B cell (primary cell): ENCODE measurements at regions not wholly inside any gene's neighbourhood (a gene's known extent, or its start where the extent isn't known, plus 50 kb on each side); places are given as distances from the start of the nearest gene placed in this dataset.
"Not testable (repeated sequence)": the region's sequence is repeated elsewhere in the genome, so short reads cannot be mapped to it uniquely, and the experiment has no call there.

Experiments
- ATAC-seq: fragments of 200-7000 bp; cut with Tn5 transposase; one replicate; pipeline ENCODE4 v1.10.0; 2021; ENCODE audit warnings: low read depth, mild to moderate bottlenecking, moderate number of reproducible peaks, moderate library complexity
- CTCF ChIA-PET: fragments of 350-600 bp; sonication (Branson Sonifier 250); formaldehyde crosslinking; loops from one replicate; lab custom pipeline; 2021; ENCODE audit warnings: antibody characterized with exemption, inconsistent platforms; lab: Charles Lee
- POLR2A ChIA-PET: fragments of 350-600 bp; sonication (Branson Sonifier 250); formaldehyde crosslinking; loops from one replicate; lab custom pipeline; 2021; ENCODE audit warnings: antibody characterized with exemption; lab: Charles Lee
- DNase-seq: peaks from one replicate; pipeline ENCODE4 v3.0.0; 2013
- H2AFZ ChIP-seq: 2 replicates; pipeline ENCODE4 v1.6.1; 2012; ENCODE audit warnings: mild to moderate bottlenecking, low read depth, low read length; ENCODE audit not compliant: insufficient read depth, poor library complexity, severe bottlenecking
- H3K27ac ChIP-seq, 2 donors: 1 replicate in 1 of 2; 2 replicates in 1 of 2; pipeline ENCODE4 v1.5.1; 2012 to 2013; ENCODE audit warnings: low read length in 2 of 2, mild to moderate bottlenecking in 2 of 2, moderate library complexity in 1 of 2
- H3K27me3 ChIP-seq, 4 experiments: fragments of 200-600 bp in 1 of 4; sonication (generic) in 1 of 4; replicated peaks in 1 of 4; 1 replicate in 2 of 4; 2 replicates in 2 of 4; pipeline versions ENCODE4 v1.6.1 to v1.7.0; 2013 to 2016; ENCODE audit warnings: low read length in 3 of 4, mild to moderate bottlenecking in 2 of 4, mixed read lengths in 1 of 4, moderate library complexity in 1 of 4; ENCODE audit not compliant: insufficient read depth in 4 of 4, control insufficient read depth in 3 of 4; ENCODE audit errors: control extremely low read depth in 1 of 4
- H3K36me3 ChIP-seq, 2 experiments: replicated peaks in 1 of 2; 1 replicate in 1 of 2; 2 replicates in 1 of 2; pipeline versions ENCODE4 v1.6.1 to v1.7.1; 2013; ENCODE audit warnings: low read length in 1 of 2; ENCODE audit not compliant: insufficient read depth in 2 of 2, control insufficient read depth in 1 of 2; ENCODE audit errors: control extremely low read depth in 1 of 2, extremely low read depth in 1 of 2
- H3K4me1 ChIP-seq, 2 donors: fragments of 200-600 bp in 1 of 2; sonication (generic) in 1 of 2; 1 replicate in 1 of 2; 2 replicates in 1 of 2; pipeline versions ENCODE4 v1.5.1 to v1.6.1; 2013 to 2017; ENCODE audit warnings: low read length in 2 of 2; ENCODE audit not compliant: control insufficient read depth in 2 of 2, insufficient read depth in 2 of 2
- H3K4me2 ChIP-seq: replicated peaks from 2 replicates; pipeline ENCODE3; 2012; ENCODE audit warnings: mild to moderate bottlenecking, low read depth, low read length; ENCODE audit not compliant: poor library complexity, severe bottlenecking
- H3K4me3 ChIP-seq, 5 experiments: fragments of 200-600 bp in 1 of 5; sonication (generic) in 1 of 5; 1 replicate in 3 of 5; 2 replicates in 2 of 5; pipeline versions ENCODE4 v1.5.1 to v1.7.0; 2011 to 2016; ENCODE audit warnings: low read length in 4 of 5, mild to moderate bottlenecking in 4 of 5, low read depth in 2 of 5, control low read depth in 1 of 5, moderate library complexity in 1 of 5; ENCODE audit not compliant: insufficient read depth in 1 of 5; ENCODE audit errors: control extremely low read depth in 1 of 5, extremely low read depth in 1 of 5
- H3K79me2 ChIP-seq: fragments of 200-600 bp; sonication (generic); one replicate; pipeline ENCODE4 v1.6.0; 2016; ENCODE audit warnings: low read length; ENCODE audit not compliant: control insufficient read depth, insufficient read depth
- H3K9ac ChIP-seq: fragments of 200-600 bp; sonication (generic); 2 replicates; pipeline ENCODE4 v1.6.1; 2017; ENCODE audit warnings: mild to moderate bottlenecking, low read length, moderate library complexity
- H3K9me3 ChIP-seq, 3 donors: one replicate each; pipeline versions ENCODE4 v1.6.1 to v1.7.1; 2013; ENCODE audit warnings: low read length in 2 of 3; ENCODE audit not compliant: control insufficient read depth in 2 of 3, insufficient read depth in 1 of 3; ENCODE audit errors: control extremely low read depth in 1 of 3
- H4K20me1 ChIP-seq: 2 replicates; pipeline ENCODE4 v1.6.0; 2012; ENCODE audit warnings: mild to moderate bottlenecking, low read length; ENCODE audit not compliant: insufficient read depth, control insufficient read depth, poor library complexity, severe bottlenecking
- H3K27ac Mint-ChIP-seq: one replicate; pipeline ENCODE4 v1.8.0; 2021; ENCODE audit warnings: mixed read lengths
- H3K27me3 Mint-ChIP-seq: one replicate; pipeline ENCODE4 v1.8.0; 2021; ENCODE audit warnings: mixed read lengths
- H3K4me1 Mint-ChIP-seq: one replicate; pipeline ENCODE4 v1.8.0; 2021; ENCODE audit warnings: mixed read lengths
- H3K4me3 Mint-ChIP-seq: one replicate; pipeline ENCODE4 v1.8.0; 2021; ENCODE audit warnings: mixed read lengths
- H3K9me3 Mint-ChIP-seq: one replicate; pipeline ENCODE4 v1.8.0; 2022; ENCODE audit warnings: mixed read lengths; ENCODE audit not compliant: insufficient read depth
- WGBS: methylation state at CpG from one replicate; pipeline ENCODE4 v1.1.5; 2013; ENCODE audit warnings: missing lambda C conversion rate; ENCODE audit not compliant: insufficient coverage; 5-methylcytosine and 5-hydroxymethylcytosine counted together
- intact Hi-C: fragments of 100-400 bp; cut with micrococcal nuclease; formaldehyde crosslinking; loops from one replicate; pipeline ENCODE4 v1.10.0; 2022

DNA sequence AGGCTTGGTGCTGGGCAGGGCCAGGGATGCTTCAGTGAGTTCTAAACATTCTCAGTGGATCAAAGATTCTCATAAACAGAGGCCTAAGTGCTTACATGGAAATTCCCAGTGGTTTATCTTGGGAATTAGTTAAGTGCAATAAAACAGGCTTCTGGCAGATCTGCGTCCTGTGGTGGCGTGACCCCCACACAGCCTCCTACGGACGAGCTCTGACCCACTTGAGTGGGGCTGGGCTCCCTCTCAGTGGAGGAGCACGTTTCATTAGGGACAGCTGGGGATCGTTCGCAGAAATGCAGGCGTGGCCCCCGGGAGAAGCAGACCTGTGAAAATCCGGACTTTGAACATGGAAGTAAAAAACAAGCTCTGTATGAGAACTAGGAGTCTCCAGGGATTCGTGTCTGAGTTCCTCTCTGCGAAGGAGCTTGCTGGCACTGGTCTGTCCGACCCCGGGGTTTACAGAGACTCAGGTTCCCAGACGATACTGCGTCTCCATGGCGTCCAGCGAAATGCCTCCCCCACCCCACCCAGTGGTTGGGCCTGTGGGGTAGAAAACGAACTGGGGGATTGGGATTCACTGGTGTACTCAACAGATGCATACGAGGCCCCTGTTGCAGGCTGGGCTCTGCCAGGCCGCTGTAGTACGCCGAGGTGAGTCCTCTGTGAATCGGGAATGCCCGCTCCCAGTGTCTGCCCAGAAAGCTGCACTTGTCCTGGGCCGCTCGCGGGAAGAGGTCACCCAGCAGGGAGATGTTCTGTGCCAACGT lies 117.6 kb downstream of the NPIPB11 start:
- WGBS: 93% methylated on average over 21 of the region's 29 CpGs
- intact Hi-C loops, CTCF ChIA-PET, H4K20me1 ChIP-seq, H3K9me3 ChIP-seq, H3K27me3 ChIP-seq, H3K79me2 ChIP-seq, H2AFZ ChIP-seq, H3K4me2 ChIP-seq, ATAC-seq, H3K9me3 Mint-ChIP-seq, H3K4me3 ChIP-seq, H3K27me3 Mint-ChIP-seq, H3K36me3 ChIP-seq, H3K9ac ChIP-seq, H3K27ac Mint-ChIP-seq, DNase-seq, H3K27ac ChIP-seq: not testable (repeated sequence)
- peaks cover 15 to 33% of the 10 kb centered on the region in 2 donors for H3K4me1 ChIP-seq
- POLR2A ChIA-PET: interaction anchor here (0.6 kb wide), 1 partner anchor 50 kb away, joined by 6 read pairs; no protein-coding TSS in a partner anchor
- H3K4me3 Mint-ChIP-seq: peak overlapping the region; percentile 16
- H3K4me1 Mint-ChIP-seq: peaks cover 31% of the 10 kb centered on the region

DNA sequence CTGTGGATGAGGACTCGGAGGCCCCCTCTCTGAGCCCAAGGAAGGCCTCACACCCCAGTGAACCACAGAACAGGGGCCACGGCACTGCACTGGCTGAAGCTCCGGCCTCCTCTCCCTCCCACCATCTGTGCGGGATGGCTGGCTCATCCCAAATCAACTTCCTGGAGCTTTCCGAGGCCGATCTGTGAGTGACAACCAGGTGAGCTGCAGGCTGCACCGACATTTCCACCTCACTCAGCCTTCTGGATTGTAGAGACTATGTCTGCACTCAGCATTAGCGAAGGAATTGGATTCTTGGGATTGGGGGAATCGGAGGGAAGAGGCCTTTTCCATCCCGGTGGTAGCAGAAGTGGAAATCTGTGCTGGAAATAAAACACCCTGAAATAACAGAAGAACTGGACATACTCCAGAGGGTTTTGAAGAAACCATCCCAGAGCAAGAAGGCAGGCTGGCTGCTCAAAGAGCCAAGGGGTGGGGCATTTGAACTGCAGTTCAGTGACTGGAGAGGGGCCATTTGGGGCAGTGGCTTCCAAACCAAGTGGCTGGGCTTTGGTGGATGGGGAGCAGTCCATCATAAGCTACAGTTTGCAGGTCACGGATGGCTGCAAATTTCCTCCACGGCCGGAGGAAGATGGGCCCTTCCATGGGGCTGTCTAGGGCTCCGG lies 118.5 kb downstream of the NPIPB11 start:
- POLR2A ChIA-PET: interaction anchor here (0.6 kb wide), 1 partner anchor 49 kb away, joined by 6 read pairs; no protein-coding TSS in a partner anchor
- not testable (repeated sequence) for H3K27ac Mint-ChIP-seq

DNA sequence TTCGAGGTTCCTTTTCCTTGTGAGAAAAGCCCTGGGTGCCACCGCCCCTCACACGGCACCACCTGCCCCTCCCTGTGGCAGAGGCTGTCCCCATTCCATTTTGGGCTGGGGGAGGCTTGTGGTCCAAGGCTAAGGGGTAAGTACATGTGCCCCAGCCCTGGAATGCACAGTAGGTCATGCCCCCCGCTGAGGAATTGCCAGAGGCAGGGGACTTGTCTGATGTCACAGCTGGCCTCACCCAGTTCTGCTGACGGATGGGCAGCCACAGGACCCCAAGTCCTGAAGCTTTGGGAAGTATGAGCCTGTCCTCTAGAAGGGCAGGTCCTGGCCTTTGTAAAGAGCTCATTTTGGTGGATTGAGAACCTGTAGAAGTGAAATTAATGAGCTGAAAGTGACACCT lies 119.3 kb downstream of the NPIPB11 start:
- H3K27me3 ChIP-seq, H2AFZ ChIP-seq, DNase-seq, ATAC-seq, H3K9ac ChIP-seq, H3K79me2 ChIP-seq, H3K27ac Mint-ChIP-seq, H3K27me3 Mint-ChIP-seq, CTCF ChIA-PET, H3K27ac ChIP-seq, intact Hi-C loops, H3K9me3 Mint-ChIP-seq, H3K9me3 ChIP-seq, H3K4me3 ChIP-seq, H4K20me1 ChIP-seq, POLR2A ChIA-PET, H3K4me2 ChIP-seq, H3K36me3 ChIP-seq, H3K4me3 Mint-ChIP-seq: not testable (repeated sequence)
- 100% methylated on average over 2 of the region's 5 CpGs for WGBS
- H3K4me1 Mint-ChIP-seq: peaks cover 38% of the 10 kb centered on the region
- peaks cover 21 to 37% of the 10 kb centered on the region in 2 donors for H3K4me1 ChIP-seq

More for the DNA sequence above, 118.5 kb downstream of the NPIPB11 start:
- H3K9me3 Mint-ChIP-seq, DNase-seq, H3K4me2 ChIP-seq, H4K20me1 ChIP-seq, intact Hi-C loops, H3K4me3 Mint-ChIP-seq, H3K27me3 ChIP-seq, ATAC-seq, CTCF ChIA-PET, H3K9me3 ChIP-seq, H3K9ac ChIP-seq, H3K79me2 ChIP-seq, H3K27ac ChIP-seq, H2AFZ ChIP-seq, H3K4me3 ChIP-seq, H3K36me3 ChIP-seq, H3K27me3 Mint-ChIP-seq: not testable (repeated sequence)
- peaks cover 21 to 37% of the 10 kb centered on the region in 2 donors for H3K4me1 ChIP-seq
- 98% methylated on average over 5 of the region's 14 CpGs for WGBS
- H3K4me1 Mint-ChIP-seq: peaks cover 39% of the 10 kb centered on the region

DNA sequence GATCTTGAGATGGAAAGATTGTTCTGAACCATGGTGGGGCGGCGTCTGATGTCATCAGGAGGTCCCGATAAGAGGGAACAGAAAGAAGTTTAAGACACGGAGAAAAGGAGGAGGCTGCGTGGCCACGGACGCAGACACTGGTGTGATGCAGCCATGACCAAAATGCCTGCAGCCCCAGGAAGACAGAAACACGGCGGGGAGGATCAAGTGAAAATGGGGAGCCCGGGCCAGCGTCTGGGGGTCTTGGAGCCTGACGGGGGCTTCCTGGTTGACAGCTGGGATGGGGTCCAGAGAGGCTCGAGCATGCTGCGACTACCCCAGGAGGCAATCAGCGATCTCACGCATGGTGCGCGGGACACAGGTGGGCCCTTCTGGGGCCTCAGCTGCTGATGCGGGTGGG lies 119.7 kb downstream of the NPIPB11 start:
- peak overlapping the region; percentile 46 for H3K27ac Mint-ChIP-seq
- H3K4me3 Mint-ChIP-seq, CTCF ChIA-PET, H3K9me3 ChIP-seq, ATAC-seq, H3K9me3 Mint-ChIP-seq, DNase-seq, H3K79me2 ChIP-seq, H3K36me3 ChIP-seq, H3K27ac ChIP-seq, H2AFZ ChIP-seq, H3K9ac ChIP-seq, H3K4me3 ChIP-seq, H3K27me3 Mint-ChIP-seq, POLR2A ChIA-PET, intact Hi-C loops, H3K27me3 ChIP-seq, H3K4me2 ChIP-seq, H4K20me1 ChIP-seq: not testable (repeated sequence)
- peaks cover 21 to 37% of the 10 kb centered on the region in 2 donors for H3K4me1 ChIP-seq
- peaks cover 38% of the 10 kb centered on the region for H3K4me1 Mint-ChIP-seq
- WGBS: 87% methylated on average over 13 of the region's 19 CpGs
